ENCODE measurements at regions not wholly inside any gene's neighbourhood (a gene's known extent, or its start where the extent isn't known, plus 50 kb on each side); places are given as distances from the start of the nearest gene placed in this dataset.
"Not testable (repeated sequence)": the region's sequence is repeated elsewhere in the genome, so short reads cannot be mapped to it uniquely, and the experiment has no call there.

GRCh38 chr15:84094720-84095119, 140.9 kb upstream of the GOLGA6L4 start:
- H3K4me1 ChIP-seq (ENCODE audit: insufficient read depth, low read length, poor library complexity, severe bottlenecking); H4K20me1 ChIP-seq (ENCODE audit: insufficient read depth, low read length, poor library complexity, severe bottlenecking); H3K9me2 ChIP-seq (replicated peaks; ENCODE audit: low read depth, low read length); H3K4me2 ChIP-seq (ENCODE audit: low read depth, low read length, poor library complexity, severe bottlenecking); H3K9ac ChIP-seq (ENCODE audit: low read depth, low read length, poor library complexity, severe bottlenecking); H3K36me3 ChIP-seq (ENCODE audit: insufficient read depth, low read length); H2AFZ ChIP-seq (ENCODE audit: low read length); H3F3A ChIP-seq (ENCODE audit: low read depth); H3K79me2 ChIP-seq (ENCODE audit: insufficient read depth, low read length); H3K27me3 ChIP-seq (ENCODE audit: insufficient read depth, low read length, poor library complexity, severe bottlenecking); H3K4me3 ChIP-seq (ENCODE audit: low read length, poor library complexity, severe bottlenecking); H3K9me3 ChIP-seq (ENCODE audit: insufficient read depth, low read depth, low read length): not testable (repeated sequence)

- not testable (repeated sequence) for H3K9me2 ChIP-seq (replicated peaks; ENCODE audit: low read depth, low read length); H3K4me1 ChIP-seq (ENCODE audit: insufficient read depth, low read length, poor library complexity, severe bottlenecking); H4K20me1 ChIP-seq (ENCODE audit: insufficient read depth, low read length, poor library complexity, severe bottlenecking); H3K36me3 ChIP-seq (ENCODE audit: insufficient read depth, low read length); H3F3A ChIP-seq (ENCODE audit: low read depth); H2AFZ ChIP-seq (ENCODE audit: low read length); H3K4me3 ChIP-seq (ENCODE audit: low read length, poor library complexity, severe bottlenecking); H3K27me3 ChIP-seq (ENCODE audit: insufficient read depth, low read length, poor library complexity, severe bottlenecking); H3K4me2 ChIP-seq (ENCODE audit: low read depth, low read length, poor library complexity, severe bottlenecking); H3K79me2 ChIP-seq (ENCODE audit: insufficient read depth, low read length); H3K9me3 ChIP-seq (ENCODE audit: insufficient read depth, low read depth, low read length); H3K9ac ChIP-seq (ENCODE audit: low read depth, low read length, poor library complexity, severe bottlenecking)
Observed at GRCh38 chr15:84097053-84097452, 138.5 kb upstream of the GOLGA6L4 start.

- H3K9ac ChIP-seq (ENCODE audit: low read depth, low read length, poor library complexity, severe bottlenecking) = no peak overlapping the region
Observed at GRCh38 chr15:84098604-84099003, 137.0 kb upstream of the GOLGA6L4 start.

GRCh38 chr15:84099181-84099580, 136.4 kb upstream of the GOLGA6L4 start:
- no peaks in the 10 kb centered on the region for H3K79me2 ChIP-seq (ENCODE audit: insufficient read depth, low read length)
- no peak overlapping the region for H3K4me3 ChIP-seq (ENCODE audit: low read length, poor library complexity, severe bottlenecking)
- H2AFZ ChIP-seq (ENCODE audit: low read length) = no peak overlapping the region
- no peaks in the 10 kb centered on the region for H3K9me3 ChIP-seq (ENCODE audit: insufficient read depth, low read depth, low read length)
- H3K9me2 ChIP-seq (replicated peaks; ENCODE audit: low read depth, low read length) = no peaks in the 10 kb centered on the region
- H4K20me1 ChIP-seq (ENCODE audit: insufficient read depth, low read length, poor library complexity, severe bottlenecking) = no peaks in the 10 kb centered on the region
- no peaks in the 10 kb centered on the region for H3F3A ChIP-seq (ENCODE audit: low read depth)
- H3K9ac ChIP-seq (ENCODE audit: low read depth, low read length, poor library complexity, severe bottlenecking) = no peak overlapping the region
- no peak overlapping the region for H3K4me2 ChIP-seq (ENCODE audit: low read depth, low read length, poor library complexity, severe bottlenecking)
- TF ChIP-seq EZH2phosphoT487 (IDR thresholded peaks at IDR 0.05; ENCODE audit: borderline replicate concordance) (no peak), CTCF (conservative IDR thresholded peaks at IDR 0.05; ENCODE audit: low read length) (no peak)
- H3K36me3 ChIP-seq (ENCODE audit: insufficient read depth, low read length) = no peaks in the 10 kb centered on the region
- H3K4me1 ChIP-seq (ENCODE audit: insufficient read depth, low read length, poor library complexity, severe bottlenecking) = peaks cover 3% of the 10 kb centered on the region
- no peaks in the 10 kb centered on the region for H3K27me3 ChIP-seq (ENCODE audit: insufficient read depth, low read length, poor library complexity, severe bottlenecking)

More at GRCh38 chr15:84098604-84099003, 137.0 kb upstream of the GOLGA6L4 start:
- no peaks in the 10 kb centered on the region for H4K20me1 ChIP-seq (ENCODE audit: insufficient read depth, low read length, poor library complexity, severe bottlenecking)
- H3K4me3 ChIP-seq (ENCODE audit: low read length, poor library complexity, severe bottlenecking) = no peak overlapping the region
- no peaks in the 10 kb centered on the region for H3F3A ChIP-seq (ENCODE audit: low read depth)
- H3K27me3 ChIP-seq (ENCODE audit: insufficient read depth, low read length, poor library complexity, severe bottlenecking) = no peaks in the 10 kb centered on the region
- TF ChIP-seq EZH2phosphoT487 (IDR thresholded peaks at IDR 0.05; ENCODE audit: borderline replicate concordance) (no peak), CTCF (conservative IDR thresholded peaks at IDR 0.05; ENCODE audit: low read length) (no peak)
- H3K9me3 ChIP-seq (ENCODE audit: insufficient read depth, low read depth, low read length) = no peaks in the 10 kb centered on the region
- no peak overlapping the region for H3K4me2 ChIP-seq (ENCODE audit: low read depth, low read length, poor library complexity, severe bottlenecking)
- H3K9me2 ChIP-seq (replicated peaks; ENCODE audit: low read depth, low read length) = no peaks in the 10 kb centered on the region
- peaks cover 3% of the 10 kb centered on the region for H3K4me1 ChIP-seq (ENCODE audit: insufficient read depth, low read length, poor library complexity, severe bottlenecking)
- no peaks in the 10 kb centered on the region for H3K36me3 ChIP-seq (ENCODE audit: insufficient read depth, low read length)
- H3K79me2 ChIP-seq (ENCODE audit: insufficient read depth, low read length) = no peaks in the 10 kb centered on the region
- no peak overlapping the region for H2AFZ ChIP-seq (ENCODE audit: low read length)

Measured in Loucy (cell line).